ENCODE measurements at regions not wholly inside any gene's neighbourhood (a gene's known extent, or its start where the extent isn't known, plus 50 kb on each side); places are given as distances from the start of the nearest gene placed in this dataset.

GRCh38 chr13:63882052-63882451 is 2466.4 kb upstream of the PCDH20 start:
- intact Hi-C loops (cut with micrococcal nuclease; ENCODE audit: unreplicated experiment), result no loop called here
- in situ Hi-C loops (cut with HindIII; ENCODE audit: extremely low pct_ligation_motif_present, low pct_unique_long_range_greater_than_20kb), result no loop called here

GRCh38 chr13:63880705-63881104 is 2465.1 kb upstream of the PCDH20 start:
- CTCF ChIA-PET (ENCODE audit: low intra/inter-chr PET ratio, low total read pairs), result no interaction called here
- H3K4me2 ChIP-seq (ENCODE audit: low read depth, low read length), result no peak overlapping the region
- H4K20me1 ChIP-seq (ENCODE audit: insufficient read depth, low read length), result no peaks in the 10 kb centered on the region
- H3K36me3 ChIP-seq (replicated peaks in 1 of 2; ENCODE audit: control insufficient read depth in 1 of 2, insufficient read depth in 2 of 2, low read length in 2 of 2), result no peaks in the 10 kb centered on the region
- H3K9me3 ChIP-seq (ENCODE audit: low read length), result no peaks in the 10 kb centered on the region
- in situ Hi-C loops (cut with HindIII; ENCODE audit: extremely low pct_ligation_motif_present, low pct_unique_long_range_greater_than_20kb) (no loop called here), intact Hi-C loops (cut with micrococcal nuclease; ENCODE audit: unreplicated experiment) (no loop called here)
- no peak overlapping the region for H3K4me3 ChIP-seq (replicated peaks in 1 of 3; ENCODE audit: insufficient read depth in 1 of 3, low read depth in 2 of 3, low read length in 3 of 3)
- DNase-seq (ENCODE audit: low spot score), result no peak
- no peak for FAIRE-seq
- whole genome bisulfite sequencing (ENCODE audit: low lambda C conversion rate), result 42% methylated on average over 3 of the region's 3 CpGs
- POLR2A ChIA-PET, result no interaction called here
- H3K9ac ChIP-seq (ENCODE audit: insufficient read depth, low read depth, low read length), result no peak overlapping the region
- BruUV-seq (replicated peaks), result no TSS peak
- no peaks in the 10 kb centered on the region for H3K79me2 ChIP-seq (ENCODE audit: insufficient read depth, low read length)
- H3K27me3 ChIP-seq (ENCODE audit: control insufficient read depth in 1 of 2, insufficient read depth in 2 of 2, low read length in 2 of 2), result no peaks in the 10 kb centered on the region
- no peak overlapping the region for H3K27ac ChIP-seq (ENCODE audit: extremely low read length, insufficient read depth, low read length)
- ATAC-seq, result no peak
- no peaks in the 10 kb centered on the region for H3K4me1 ChIP-seq (ENCODE audit: insufficient read depth, low read length)
- H2AFZ ChIP-seq (ENCODE audit: low read length), result no peak overlapping the region
- no peak for TF ChIP-seq ATF1 (CRISPR knock-in tag; IDR thresholded peaks at IDR 0.05)
- TF ChIP-seq SNRNP70 (IDR thresholded peaks at IDR 0.05; ENCODE audit: low read depth, low read length), result no peak
- TF ChIP-seq MATR3 (CRISPR knock-in tag; IDR thresholded peaks at IDR 0.05), result no peak
- no peak for TF ChIP-seq THAP8 (CRISPR knock-in tag; IDR thresholded peaks at IDR 0.05; ENCODE audit: borderline replicate concordance)
- no peak for TF ChIP-seq ZNF841 (CRISPR knock-in tag; IDR thresholded peaks at IDR 0.05; ENCODE audit: borderline replicate concordance)
- TF ChIP-seq RFXANK (CRISPR knock-in tag; IDR thresholded peaks at IDR 0.05), result no peak
- TF ChIP-seq USF2 (IDR thresholded peaks at IDR 0.05; ENCODE audit: low read depth, low read length), result no peak
- no peak for TF ChIP-seq USF2 (CRISPR knock-in tag; IDR thresholded peaks at IDR 0.05; ENCODE audit: borderline replicate concordance)
- no peak for TF ChIP-seq EZH2 (conservative IDR thresholded peaks at IDR 0.05; ENCODE audit: low read depth, low read length)
- TF ChIP-seq ZSCAN9 (CRISPR knock-in tag; IDR thresholded peaks at IDR 0.05; ENCODE audit: borderline replicate concordance), result no peak
- no peak for TF ChIP-seq ZNF17 (CRISPR knock-in tag; IDR thresholded peaks at IDR 0.05)
- TF ChIP-seq ATM (IDR thresholded peaks at IDR 0.05; ENCODE audit: borderline replicate concordance), result no peak
- no peak for TF ChIP-seq PHF21A (CRISPR knock-in tag; IDR thresholded peaks at IDR 0.05)

More at GRCh38 chr13:63882052-63882451, 2466.4 kb upstream of the PCDH20 start:
- DNase-seq (ENCODE audit: low spot score), result no peak
- no peak for ATAC-seq
- BruUV-seq (replicated peaks), result no TSS peak
- no peaks in the 10 kb centered on the region for H3K79me2 ChIP-seq (ENCODE audit: insufficient read depth, low read length)
- H3K9ac ChIP-seq (ENCODE audit: insufficient read depth, low read depth, low read length), result no peak overlapping the region
- FAIRE-seq, result no peak
- no peak overlapping the region for H3K4me2 ChIP-seq (ENCODE audit: low read depth, low read length)
- H2AFZ ChIP-seq (ENCODE audit: low read length), result no peak overlapping the region
- no peak overlapping the region for H3K27ac ChIP-seq (ENCODE audit: extremely low read length, insufficient read depth, low read length)
- no peak overlapping the region for H3K4me3 ChIP-seq (replicated peaks in 1 of 3; ENCODE audit: insufficient read depth in 1 of 3, low read depth in 2 of 3, low read length in 3 of 3)
- H3K36me3 ChIP-seq (replicated peaks in 1 of 2; ENCODE audit: control insufficient read depth in 1 of 2, insufficient read depth in 2 of 2, low read length in 2 of 2), result no peaks in the 10 kb centered on the region
- H3K27me3 ChIP-seq (ENCODE audit: control insufficient read depth in 1 of 2, insufficient read depth in 2 of 2, low read length in 2 of 2), result no peaks in the 10 kb centered on the region
- H3K4me1 ChIP-seq (ENCODE audit: insufficient read depth, low read length), result no peaks in the 10 kb centered on the region
- H4K20me1 ChIP-seq (ENCODE audit: insufficient read depth, low read length), result no peaks in the 10 kb centered on the region
- POLR2A ChIA-PET, result no interaction called here
- no peak for TF ChIP-seq CBX2 (IDR thresholded peaks at IDR 0.05; ENCODE audit: low read depth, low read length)
- no peak for TF ChIP-seq CBX2 (CRISPR knock-in tag; IDR thresholded peaks at IDR 0.05; ENCODE audit: low read depth)
- no peak for TF ChIP-seq NR1H2 (CRISPR knock-in tag; IDR thresholded peaks at IDR 0.05; ENCODE audit: borderline replicate concordance, low read depth)
- no peak for TF ChIP-seq GABPB1 (CRISPR knock-in tag; IDR thresholded peaks at IDR 0.05)
- TF ChIP-seq CREB1 (IDR thresholded peaks at IDR 0.05), result no peak
- TF ChIP-seq CREB1 (CRISPR knock-in tag; IDR thresholded peaks at IDR 0.05), result no peak
- TF ChIP-seq MAFF (IDR thresholded peaks at IDR 0.05; ENCODE audit: low read depth, low read length), result peak; percentile 80
- TF ChIP-seq MAFK (conservative IDR thresholded peaks at IDR 0.05 in 1 of 2, IDR thresholded peaks at IDR 0.05 in 1 of 2; ENCODE audit: low read length in 2 of 2), result peak; percentile 56 to 83; a peak in 3 of 4 replicates
- TF ChIP-seq ZNF362 (CRISPR knock-in tag; IDR thresholded peaks at IDR 0.05; ENCODE audit: borderline replicate concordance), result no peak
- no peaks in the 10 kb centered on the region for H3K9me3 ChIP-seq (ENCODE audit: low read length)
- WGBS (ENCODE audit: low lambda C conversion rate), result 50% methylated on average over 1 of the region's 1 CpG
- CTCF ChIA-PET (ENCODE audit: low intra/inter-chr PET ratio, low total read pairs), result no interaction called here
